ENCODE measurements at regions not wholly inside any gene's neighbourhood (a gene's known extent, or its start where the extent isn't known, plus 50 kb on each side); places are given as distances from the start of the nearest gene placed in this dataset.

DNA sequence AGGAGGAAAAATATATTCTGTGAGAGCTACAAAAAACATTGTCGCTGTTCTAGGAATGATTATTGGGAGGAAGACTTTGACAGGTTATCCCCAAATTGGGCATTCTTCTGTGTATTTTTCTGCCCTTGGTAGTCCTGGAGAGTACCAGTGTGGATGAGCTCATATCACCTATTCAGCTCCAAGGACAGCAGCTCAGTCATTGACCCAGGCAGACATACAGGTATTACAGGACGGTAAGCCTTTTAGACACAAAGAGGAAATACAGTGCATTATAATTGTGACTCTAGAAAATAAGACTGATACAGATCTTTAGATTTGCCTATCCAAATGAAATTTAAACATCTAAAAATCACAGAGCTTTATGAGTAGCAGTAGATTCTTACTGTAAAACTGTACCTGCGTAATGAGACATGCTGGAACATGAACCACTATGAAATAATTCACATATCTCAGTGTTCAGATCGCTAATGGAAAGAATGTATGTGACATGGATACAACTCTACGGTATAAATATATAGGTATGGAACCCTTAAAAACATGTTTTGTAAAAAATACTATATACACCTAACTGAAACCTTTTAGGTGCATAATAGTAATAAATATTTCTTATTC, 56.0 kb downstream of the PLK2 start:
- no peaks in the 10 kb centered on the region for H3K4me1 ChIP-seq
- no peak overlapping the region for H3K4me3 ChIP-seq
- DNase-seq (ENCODE audit: low spot score in 2 of 2), result no peak
- in situ Hi-C loops (cut with MboI; ENCODE audit: low sequenced_read_pairs), result no loop called here
- H3K36me3 ChIP-seq (replicated peaks), result no peaks in the 10 kb centered on the region
- H3K27me3 ChIP-seq (ENCODE audit: low read depth), result no peaks in the 10 kb centered on the region
- H3K9me3 ChIP-seq, result no peaks in the 10 kb centered on the region

- H3K4me1 ChIP-seq, result no peaks in the 10 kb centered on the region
- DNase-seq (ENCODE audit: low spot score in 2 of 2), result no peak
- H3K9me3 ChIP-seq, result no peaks in the 10 kb centered on the region
- in situ Hi-C loops (cut with MboI; ENCODE audit: low sequenced_read_pairs), result no loop called here
- H3K36me3 ChIP-seq (replicated peaks), result no peaks in the 10 kb centered on the region
- H3K27me3 ChIP-seq (ENCODE audit: low read depth), result no peaks in the 10 kb centered on the region
- H3K4me3 ChIP-seq, result no peak overlapping the region
Measured at GRCh38 chr5:58401701-58402100, 58.2 kb downstream of the PLK2 start.

GRCh38 chr5:58400737-58401136, 59.1 kb downstream of the PLK2 start:
- no peak overlapping the region for H3K4me3 ChIP-seq
- H3K9me3 ChIP-seq, result no peaks in the 10 kb centered on the region
- H3K36me3 ChIP-seq (replicated peaks), result no peaks in the 10 kb centered on the region
- no peaks in the 10 kb centered on the region for H3K27me3 ChIP-seq (ENCODE audit: low read depth)
- no peak for DNase-seq (ENCODE audit: low spot score in 2 of 2)
- no peaks in the 10 kb centered on the region for H3K4me1 ChIP-seq
- in situ Hi-C loops (cut with MboI; ENCODE audit: low sequenced_read_pairs), result no loop called here

GRCh38 chr5:58399951-58400350, 59.9 kb downstream of the PLK2 start:
- no peaks in the 10 kb centered on the region for H3K9me3 ChIP-seq
- H3K4me3 ChIP-seq, result no peak overlapping the region
- DNase-seq (ENCODE audit: low spot score in 2 of 2), result no peak
- H3K36me3 ChIP-seq (replicated peaks), result no peaks in the 10 kb centered on the region
- H3K27me3 ChIP-seq (ENCODE audit: low read depth), result no peaks in the 10 kb centered on the region
- in situ Hi-C loops (cut with MboI; ENCODE audit: low sequenced_read_pairs), result no loop called here
- no peaks in the 10 kb centered on the region for H3K4me1 ChIP-seq

- in situ Hi-C loops (cut with MboI; ENCODE audit: low sequenced_read_pairs), result no loop called here
- H3K27me3 ChIP-seq (ENCODE audit: low read depth), result no peaks in the 10 kb centered on the region
- H3K4me3 ChIP-seq, result no peak overlapping the region
- H3K9me3 ChIP-seq, result no peaks in the 10 kb centered on the region
- no peaks in the 10 kb centered on the region for H3K4me1 ChIP-seq
- no peak for DNase-seq (ENCODE audit: low spot score in 2 of 2)
- H3K36me3 ChIP-seq (replicated peaks), result no peaks in the 10 kb centered on the region
Measured at GRCh38 chr5:58394339-58394738, 65.5 kb downstream of the PLK2 start.

DNA sequence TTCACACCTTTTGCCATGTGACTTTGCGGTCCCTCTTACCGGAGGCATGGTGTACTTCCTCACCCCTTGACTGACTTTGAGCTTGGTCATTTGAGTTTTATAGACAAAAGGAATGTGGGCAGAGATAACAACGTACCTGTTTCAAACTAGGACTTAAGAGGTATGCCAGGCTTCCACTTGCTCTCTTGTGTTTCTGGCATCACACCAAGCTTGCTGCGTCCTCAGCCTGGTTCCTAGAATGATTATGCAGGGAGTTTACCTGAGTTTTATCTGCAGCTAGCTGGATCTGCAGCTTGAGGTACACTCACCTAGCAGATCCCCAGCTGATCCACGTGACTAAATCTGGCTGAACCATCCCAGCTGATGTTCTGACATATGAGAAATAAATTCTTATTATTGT, 66.2 kb downstream of the PLK2 start:
- in situ Hi-C loops (cut with MboI; ENCODE audit: low sequenced_read_pairs), result no loop called here
- no peaks in the 10 kb centered on the region for H3K36me3 ChIP-seq (replicated peaks)
- H3K27me3 ChIP-seq (ENCODE audit: low read depth), result no peaks in the 10 kb centered on the region
- H3K4me3 ChIP-seq, result no peak overlapping the region
- no peaks in the 10 kb centered on the region for H3K9me3 ChIP-seq
- DNase-seq (ENCODE audit: low spot score in 2 of 2), result no peak
- H3K4me1 ChIP-seq, result no peaks in the 10 kb centered on the region

DNA sequence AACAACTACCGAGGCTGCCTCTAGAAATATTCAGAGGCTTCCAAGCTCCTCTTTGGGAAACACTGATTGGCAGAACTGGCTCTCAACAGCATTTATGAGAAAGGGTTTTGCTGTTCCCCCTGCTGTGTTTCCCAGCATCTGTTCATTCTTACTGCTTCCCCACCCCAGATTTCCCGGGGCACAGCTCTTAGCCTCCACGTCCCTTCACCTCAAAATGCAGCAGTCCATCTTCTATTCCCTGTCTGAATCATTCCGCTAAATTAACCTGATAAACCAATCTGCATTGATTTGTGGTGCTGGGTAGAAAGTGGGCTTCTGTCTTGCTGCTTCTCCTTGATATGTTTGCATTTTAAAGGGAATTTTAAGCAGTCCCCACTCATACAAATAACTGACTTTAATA, 67.4 kb downstream of the PLK2 start:
- no peaks in the 10 kb centered on the region for H3K36me3 ChIP-seq (replicated peaks)
- DNase-seq (ENCODE audit: low spot score in 2 of 2), result no peak
- no peaks in the 10 kb centered on the region for H3K9me3 ChIP-seq
- in situ Hi-C loops (cut with MboI; ENCODE audit: low sequenced_read_pairs), result no loop called here
- H3K27me3 ChIP-seq (ENCODE audit: low read depth), result no peaks in the 10 kb centered on the region
- H3K4me3 ChIP-seq, result no peak overlapping the region
- no peaks in the 10 kb centered on the region for H3K4me1 ChIP-seq

DNA sequence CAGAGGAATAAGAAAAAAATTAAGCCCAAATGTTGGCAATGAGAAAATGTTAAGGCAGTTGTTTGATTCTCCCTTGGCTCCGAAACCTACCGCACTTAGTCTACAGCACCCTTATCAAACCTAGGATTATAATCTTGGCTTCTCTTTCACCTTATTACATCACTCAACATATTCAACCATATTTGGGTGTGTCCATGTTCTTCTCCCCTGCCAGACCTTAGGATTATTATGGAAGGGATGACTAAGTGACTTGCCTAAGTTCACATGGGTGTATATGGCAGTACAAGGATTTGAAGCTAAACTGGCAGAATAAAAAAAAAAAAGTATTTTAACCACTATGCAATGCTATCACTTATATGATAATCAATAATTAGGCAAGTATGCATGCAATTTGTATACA, 76.4 kb downstream of the PLK2 start:
- no peaks in the 10 kb centered on the region for H3K4me1 ChIP-seq
- in situ Hi-C loops (cut with MboI; ENCODE audit: low sequenced_read_pairs), result no loop called here
- no peak overlapping the region for H3K4me3 ChIP-seq
- no peak for DNase-seq (ENCODE audit: low spot score in 2 of 2)
- no peaks in the 10 kb centered on the region for H3K27me3 ChIP-seq (ENCODE audit: low read depth)
- no peaks in the 10 kb centered on the region for H3K36me3 ChIP-seq (replicated peaks)
- peaks cover 5% of the 10 kb centered on the region; the same call in 1 of the 2 replicates for H3K9me3 ChIP-seq

- no peak for DNase-seq (ENCODE audit: low spot score in 2 of 2)
- no peaks in the 10 kb centered on the region for H3K36me3 ChIP-seq (replicated peaks)
- in situ Hi-C loops (cut with MboI; ENCODE audit: low sequenced_read_pairs), result no loop called here
- H3K4me3 ChIP-seq, result no peak overlapping the region
- H3K27me3 ChIP-seq (ENCODE audit: low read depth), result no peaks in the 10 kb centered on the region
- H3K4me1 ChIP-seq, result no peaks in the 10 kb centered on the region
- H3K9me3 ChIP-seq, result peaks cover 5% of the 10 kb centered on the region; the same call in 1 of the 2 replicates
Measured at GRCh38 chr5:58382131-58382534, 77.8 kb downstream of the PLK2 start.

- H3K4me3 ChIP-seq, result no peak overlapping the region
- H3K27me3 ChIP-seq (ENCODE audit: low read depth), result no peaks in the 10 kb centered on the region
- no peaks in the 10 kb centered on the region for H3K4me1 ChIP-seq
- no peak for DNase-seq (ENCODE audit: low spot score in 2 of 2)
- in situ Hi-C loops (cut with MboI; ENCODE audit: low sequenced_read_pairs), result no loop called here
- H3K9me3 ChIP-seq, result peaks cover 5% of the 10 kb centered on the region; the same call in 1 of the 2 replicates
- no peaks in the 10 kb centered on the region for H3K36me3 ChIP-seq (replicated peaks)
Measured at GRCh38 chr5:58381566-58381965, 78.3 kb downstream of the PLK2 start.

- Histone ChIP-seq H3K36me3 (replicated peaks) (no peaks in the 10 kb centered on the region), H3K4me1 (no peaks in the 10 kb centered on the region), H3K27me3 (ENCODE audit: low read depth) (no peaks in the 10 kb centered on the region), H3K9me3 (peaks cover 5% of the 10 kb centered on the region; the same call in 1 of the 2 replicates), H3K4me3 (no peak overlapping the region)
- no peak for DNase-seq (ENCODE audit: low spot score in 2 of 2)
- in situ Hi-C loops (cut with MboI; ENCODE audit: low sequenced_read_pairs), result no loop called here
Measured at GRCh38 chr5:58380655-58381054, 79.2 kb downstream of the PLK2 start.

DNA sequence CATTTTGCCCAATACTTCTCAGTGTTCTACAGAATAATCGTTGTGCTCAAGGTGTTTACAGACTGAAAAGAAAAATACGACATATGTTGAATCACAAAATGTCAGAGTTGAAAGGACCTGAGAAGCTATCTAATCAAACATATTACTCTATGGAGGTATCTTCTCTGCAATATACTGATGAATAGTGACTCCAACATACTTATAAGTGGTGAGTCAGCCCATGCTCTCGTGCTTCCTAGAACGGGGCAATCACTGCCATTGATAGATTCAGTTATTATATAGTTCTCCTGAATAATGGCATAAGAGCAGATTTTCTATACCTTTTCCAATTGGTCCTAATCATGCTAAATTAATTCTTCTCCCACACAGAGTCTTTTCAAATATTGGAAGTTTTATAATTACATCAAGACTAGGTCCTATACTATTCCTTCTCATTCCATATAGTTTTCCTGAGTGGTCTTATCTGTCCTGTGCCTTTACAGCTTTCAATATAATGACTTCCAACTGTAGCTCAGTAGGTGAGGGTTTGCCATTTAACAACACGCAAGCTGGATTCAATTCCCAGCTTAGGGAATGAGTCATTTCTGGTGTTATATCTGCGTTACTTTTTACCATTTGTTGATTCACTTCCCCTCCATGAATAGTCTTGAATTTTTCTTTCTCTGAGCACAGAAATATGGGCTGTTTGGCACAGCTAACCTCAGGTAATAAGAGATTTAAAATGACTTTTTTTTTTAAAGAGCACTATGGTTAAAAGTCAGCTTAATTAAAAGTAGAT, 81.1 kb downstream of the PLK2 start:
- Histone ChIP-seq H3K27me3 (ENCODE audit: low read depth) (no peaks in the 10 kb centered on the region), H3K4me1 (no peaks in the 10 kb centered on the region), H3K9me3 (peaks cover 5% of the 10 kb centered on the region; the same call in 1 of the 2 replicates), H3K4me3 (no peak overlapping the region), H3K36me3 (replicated peaks) (no peaks in the 10 kb centered on the region)
- in situ Hi-C loops (cut with MboI; ENCODE audit: low sequenced_read_pairs), result no loop called here
- no peak for DNase-seq (ENCODE audit: low spot score in 2 of 2)

- in situ Hi-C loops (cut with MboI; ENCODE audit: low sequenced_read_pairs), result no loop called here
- no peak for DNase-seq (ENCODE audit: low spot score in 2 of 2)
- H3K4me3 ChIP-seq, result no peak overlapping the region
- H3K9me3 ChIP-seq, result no peaks in the 10 kb centered on the region
- no peaks in the 10 kb centered on the region for H3K4me1 ChIP-seq
- H3K36me3 ChIP-seq (replicated peaks), result no peaks in the 10 kb centered on the region
- H3K27me3 ChIP-seq (ENCODE audit: low read depth), result no peaks in the 10 kb centered on the region
Measured at GRCh38 chr5:58370606-58371005, 89.3 kb downstream of the PLK2 start.

- Histone ChIP-seq H3K36me3 (replicated peaks) (no peaks in the 10 kb centered on the region), H3K4me1 (no peaks in the 10 kb centered on the region), H3K4me3 (no peak overlapping the region), H3K9me3 (no peaks in the 10 kb centered on the region), H3K27me3 (ENCODE audit: low read depth) (no peaks in the 10 kb centered on the region)
- DNase-seq (ENCODE audit: low spot score in 2 of 2), result no peak
- in situ Hi-C loops (cut with MboI; ENCODE audit: low sequenced_read_pairs), result no loop called here
Measured at GRCh38 chr5:58369513-58370190, 90.2 kb downstream of the PLK2 start.

All from HAP-1 (cell line).